ENCODE measurements at regions not wholly inside any gene's neighbourhood (a gene's known extent, or its start where the extent isn't known, plus 50 kb on each side); places are given as distances from the start of the nearest gene placed in this dataset.

- Histone ChIP-seq H3K36me3 (ENCODE audit: insufficient read depth, low read length) (peaks cover 7% of the 10 kb centered on the region), H3K27ac (ENCODE audit: low read depth, low read length) (no peak overlapping the region), H3K27me3 (ENCODE audit: insufficient read depth, low read length) (no peaks in the 10 kb centered on the region), H3K4me1 (ENCODE audit: insufficient read depth, low read length) (peaks cover 6% of the 10 kb centered on the region), H3K9me3 (ENCODE audit: insufficient read depth, low read depth, low read length) (no peaks in the 10 kb centered on the region), H3K9ac (ENCODE audit: low read depth, low read length) (no peak overlapping the region), H3K4me3 (ENCODE audit: low read length) (no peak overlapping the region)
- 89% methylated on average over 3 of the region's 3 CpGs for WGBS
Measured at GRCh38 chr1:173415490-173415889, 61.6 kb upstream of the PRDX6 start.

GRCh38 chr1:173415905-173416450 lies 61.2 kb upstream of the PRDX6 start:
- Histone ChIP-seq H3K9me3 (ENCODE audit: insufficient read depth, low read depth, low read length) (no peaks in the 10 kb centered on the region), H3K4me1 (ENCODE audit: insufficient read depth, low read length) (peaks cover 6% of the 10 kb centered on the region), H3K36me3 (ENCODE audit: insufficient read depth, low read length) (0 out of 2 replicates have a peak, but pooled peaks cover 4% of the 10 kb centered on the region), H3K9ac (ENCODE audit: low read depth, low read length) (no peak overlapping the region), H3K27me3 (ENCODE audit: insufficient read depth, low read length) (no peaks in the 10 kb centered on the region), H3K27ac (ENCODE audit: low read depth, low read length) (no peak overlapping the region), H3K4me3 (ENCODE audit: low read length) (no peak overlapping the region)
- WGBS, result 84% methylated on average over 5 of the region's 5 CpGs

GRCh38 chr1:173417563-173417962 lies 59.6 kb upstream of the PRDX6 start:
- no peak overlapping the region for H3K27ac ChIP-seq (ENCODE audit: low read depth, low read length)

GRCh38 chr1:173418107-173418985 lies 58.8 kb upstream of the PRDX6 start:
- Histone ChIP-seq H3K9ac (ENCODE audit: low read depth, low read length) (no peak overlapping the region), H3K36me3 (ENCODE audit: insufficient read depth, low read length) (0 out of 2 replicates have a peak, but pooled peaks cover 4% of the 10 kb centered on the region), H3K4me3 (ENCODE audit: low read length) (no peak overlapping the region), H3K27ac (ENCODE audit: low read depth, low read length) (no peak overlapping the region), H3K9me3 (ENCODE audit: insufficient read depth, low read depth, low read length) (no peaks in the 10 kb centered on the region), H3K27me3 (ENCODE audit: insufficient read depth, low read length) (no peaks in the 10 kb centered on the region), H3K4me1 (ENCODE audit: insufficient read depth, low read length) (peaks cover 6% of the 10 kb centered on the region)
- 92% methylated on average over 10 of the region's 11 CpGs for WGBS

More at GRCh38 chr1:173417563-173417962, 59.6 kb upstream of the PRDX6 start:
- no peaks in the 10 kb centered on the region for H3K9me3 ChIP-seq (ENCODE audit: insufficient read depth, low read depth, low read length)
- H3K9ac ChIP-seq (ENCODE audit: low read depth, low read length), result no peak overlapping the region
- no peak overlapping the region for H3K4me3 ChIP-seq (ENCODE audit: low read length)
- 95% methylated on average over 1 of the region's 1 CpG for WGBS
- H3K27me3 ChIP-seq (ENCODE audit: insufficient read depth, low read length), result no peaks in the 10 kb centered on the region
- H3K4me1 ChIP-seq (ENCODE audit: insufficient read depth, low read length), result peaks cover 6% of the 10 kb centered on the region
- 0 out of 2 replicates have a peak, but pooled peaks cover 4% of the 10 kb centered on the region for H3K36me3 ChIP-seq (ENCODE audit: insufficient read depth, low read length)

- Histone ChIP-seq H3K27ac (ENCODE audit: low read depth, low read length) (no peak overlapping the region), H3K27me3 (ENCODE audit: insufficient read depth, low read length) (no peaks in the 10 kb centered on the region)
- WGBS, result 11% methylated on average over 5 of the region's 7 CpGs
Measured at GRCh38 chr1:173420330-173420806, 56.8 kb upstream of the PRDX6 start.

GRCh38 chr1:173421286-173421685 lies 55.8 kb upstream of the PRDX6 start:
- 92% methylated on average over 4 of the region's 4 CpGs for WGBS
- H3K4me3 ChIP-seq (ENCODE audit: low read length), result no peak overlapping the region

More at GRCh38 chr1:173420330-173420806, 56.8 kb upstream of the PRDX6 start:
- H3K9ac ChIP-seq (ENCODE audit: low read depth, low read length), result no peak overlapping the region
- H3K4me3 ChIP-seq (ENCODE audit: low read length), result no peak overlapping the region
- no peaks in the 10 kb centered on the region for H3K9me3 ChIP-seq (ENCODE audit: insufficient read depth, low read depth, low read length)
- H3K36me3 ChIP-seq (ENCODE audit: insufficient read depth, low read length), result 0 out of 2 replicates have a peak, but pooled peaks cover 4% of the 10 kb centered on the region
- peaks cover 6% of the 10 kb centered on the region for H3K4me1 ChIP-seq (ENCODE audit: insufficient read depth, low read length)

GRCh38 chr1:173421789-173422188 lies 55.3 kb upstream of the PRDX6 start:
- Histone ChIP-seq H3K4me3 (ENCODE audit: low read length) (no peak overlapping the region), H3K27ac (ENCODE audit: low read depth, low read length) (no peak overlapping the region), H3K27me3 (ENCODE audit: insufficient read depth, low read length) (no peaks in the 10 kb centered on the region), H3K9ac (ENCODE audit: low read depth, low read length) (no peak overlapping the region), H3K4me1 (ENCODE audit: insufficient read depth, low read length) (peaks cover 6% of the 10 kb centered on the region), H3K9me3 (ENCODE audit: insufficient read depth, low read depth, low read length) (no peaks in the 10 kb centered on the region), H3K36me3 (ENCODE audit: insufficient read depth, low read length) (0 out of 2 replicates have a peak, but pooled peaks cover 4% of the 10 kb centered on the region)
- WGBS, result 85% methylated on average over 4 of the region's 4 CpGs

More at GRCh38 chr1:173421286-173421685, 55.8 kb upstream of the PRDX6 start:
- Histone ChIP-seq H3K36me3 (ENCODE audit: insufficient read depth, low read length) (0 out of 2 replicates have a peak, but pooled peaks cover 4% of the 10 kb centered on the region), H3K9ac (ENCODE audit: low read depth, low read length) (no peak overlapping the region), H3K27ac (ENCODE audit: low read depth, low read length) (no peak overlapping the region), H3K9me3 (ENCODE audit: insufficient read depth, low read depth, low read length) (no peaks in the 10 kb centered on the region), H3K4me1 (ENCODE audit: insufficient read depth, low read length) (peaks cover 6% of the 10 kb centered on the region), H3K27me3 (ENCODE audit: insufficient read depth, low read length) (no peaks in the 10 kb centered on the region)

- Histone ChIP-seq H3K9ac (ENCODE audit: low read depth, low read length) (no peak overlapping the region), H3K4me1 (ENCODE audit: insufficient read depth, low read length) (peaks cover 12% of the 10 kb centered on the region), H3K4me3 (ENCODE audit: low read length) (no peak overlapping the region), H3K36me3 (ENCODE audit: insufficient read depth, low read length) (0 out of 2 replicates have a peak, but pooled peaks cover 2% of the 10 kb centered on the region), H3K27ac (ENCODE audit: low read depth, low read length) (no peak overlapping the region), H3K9me3 (ENCODE audit: insufficient read depth, low read depth, low read length) (no peaks in the 10 kb centered on the region), H3K27me3 (ENCODE audit: insufficient read depth, low read length) (no peaks in the 10 kb centered on the region)
- WGBS, result 87% methylated on average over 3 of the region's 5 CpGs
Measured at GRCh38 chr1:173422456-173422976, 54.6 kb upstream of the PRDX6 start.

GRCh38 chr1:173423291-173423690 lies 53.8 kb upstream of the PRDX6 start:
- H3K9me3 ChIP-seq (ENCODE audit: insufficient read depth, low read depth, low read length), result no peaks in the 10 kb centered on the region
- 100% methylated on average over 1 of the region's 1 CpG for WGBS

GRCh38 chr1:173424143-173424542 lies 53.0 kb upstream of the PRDX6 start:
- WGBS, result 95% methylated on average over 4 of the region's 4 CpGs
- no peaks in the 10 kb centered on the region for H3K36me3 ChIP-seq (ENCODE audit: insufficient read depth, low read length)
- H3K27ac ChIP-seq (ENCODE audit: low read depth, low read length), result no peak overlapping the region
- no peaks in the 10 kb centered on the region for H3K9me3 ChIP-seq (ENCODE audit: insufficient read depth, low read depth, low read length)
- H3K4me1 ChIP-seq (ENCODE audit: insufficient read depth, low read length), result peaks cover 15% of the 10 kb centered on the region
- H3K4me3 ChIP-seq (ENCODE audit: low read length), result no peak overlapping the region
- H3K27me3 ChIP-seq (ENCODE audit: insufficient read depth, low read length), result no peaks in the 10 kb centered on the region
- H3K9ac ChIP-seq (ENCODE audit: low read depth, low read length), result no peak overlapping the region

More at GRCh38 chr1:173423291-173423690, 53.8 kb upstream of the PRDX6 start:
- Histone ChIP-seq H3K27ac (ENCODE audit: low read depth, low read length) (no peak overlapping the region), H3K9ac (ENCODE audit: low read depth, low read length) (no peak overlapping the region), H3K36me3 (ENCODE audit: insufficient read depth, low read length) (no peaks in the 10 kb centered on the region), H3K4me1 (ENCODE audit: insufficient read depth, low read length) (peaks cover 12% of the 10 kb centered on the region), H3K27me3 (ENCODE audit: insufficient read depth, low read length) (no peaks in the 10 kb centered on the region), H3K4me3 (ENCODE audit: low read length) (no peak overlapping the region)
